ENCODE measurements at regions not wholly inside any gene's neighbourhood (a gene's known extent, or its start where the extent isn't known, plus 50 kb on each side); places are given as distances from the start of the nearest gene placed in this dataset.

DNA sequence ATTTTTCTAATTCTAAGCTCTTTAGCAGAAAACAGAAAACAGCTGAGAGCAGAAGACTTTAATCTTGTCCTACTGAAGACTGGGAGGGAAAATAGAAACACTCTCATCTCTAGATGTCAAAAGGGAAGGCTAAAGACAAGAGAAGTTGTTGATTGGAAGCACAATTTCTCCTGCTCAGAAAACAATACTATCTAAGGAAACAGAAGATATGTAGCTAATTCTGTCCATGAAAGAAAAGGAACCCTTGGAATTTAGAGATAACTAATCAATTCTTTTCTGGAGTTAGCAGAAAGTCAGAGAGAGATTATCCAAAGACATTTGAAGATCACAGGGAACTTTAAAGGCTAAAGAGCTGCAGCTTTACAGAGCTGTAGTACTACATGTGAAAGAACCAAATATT is 126.2 kb downstream of the HSD17B3 start:
- H3K27ac ChIP-seq (ENCODE audit: low read depth, low read length): no peak overlapping the region
- no peaks in the 10 kb centered on the region for H3K23me2 ChIP-seq (ENCODE audit: low read depth, low read length)
- POLR2A ChIA-PET (ENCODE audit: partially characterized antibody): no interaction called here
- TF ChIP-seq BRCA1 (IDR thresholded peaks at IDR 0.05; ENCODE audit: low read depth, low read length) (no peak), SIN3A (conservative IDR thresholded peaks at IDR 0.05 in 1 of 2, IDR thresholded peaks at IDR 0.05 in 1 of 2; ENCODE audit: low read depth in 1 of 2, low read length in 2 of 2) (no peak), SIX5 (IDR thresholded peaks at IDR 0.05; ENCODE audit: low read depth, low read length) (no peak), MAFK (IDR thresholded peaks at IDR 0.05; ENCODE audit: low read depth, low read length) (no peak), ZNF274 (IDR thresholded peaks at IDR 0.05; ENCODE audit: borderline replicate concordance, extremely low read depth, low read length) (no peak), NRF1 (IDR thresholded peaks at IDR 0.05; ENCODE audit: low read depth, low read length) (no peak), KDM1A (IDR thresholded peaks at IDR 0.05; ENCODE audit: borderline replicate concordance, low read length) (no peak), BCL11A (IDR thresholded peaks at IDR 0.05; ENCODE audit: low read depth in 2 of 2, low read length in 2 of 2) (no peak), CREB1 (IDR thresholded peaks at IDR 0.05) (no peak), CBX8 (IDR thresholded peaks at IDR 0.05; ENCODE audit: borderline replicate concordance, low read depth, low read length) (no peak), CHD1 (IDR thresholded peaks at IDR 0.05; ENCODE audit: low read depth, low read length) (no peak)
- TF ChIP-seq, protein P1, sequence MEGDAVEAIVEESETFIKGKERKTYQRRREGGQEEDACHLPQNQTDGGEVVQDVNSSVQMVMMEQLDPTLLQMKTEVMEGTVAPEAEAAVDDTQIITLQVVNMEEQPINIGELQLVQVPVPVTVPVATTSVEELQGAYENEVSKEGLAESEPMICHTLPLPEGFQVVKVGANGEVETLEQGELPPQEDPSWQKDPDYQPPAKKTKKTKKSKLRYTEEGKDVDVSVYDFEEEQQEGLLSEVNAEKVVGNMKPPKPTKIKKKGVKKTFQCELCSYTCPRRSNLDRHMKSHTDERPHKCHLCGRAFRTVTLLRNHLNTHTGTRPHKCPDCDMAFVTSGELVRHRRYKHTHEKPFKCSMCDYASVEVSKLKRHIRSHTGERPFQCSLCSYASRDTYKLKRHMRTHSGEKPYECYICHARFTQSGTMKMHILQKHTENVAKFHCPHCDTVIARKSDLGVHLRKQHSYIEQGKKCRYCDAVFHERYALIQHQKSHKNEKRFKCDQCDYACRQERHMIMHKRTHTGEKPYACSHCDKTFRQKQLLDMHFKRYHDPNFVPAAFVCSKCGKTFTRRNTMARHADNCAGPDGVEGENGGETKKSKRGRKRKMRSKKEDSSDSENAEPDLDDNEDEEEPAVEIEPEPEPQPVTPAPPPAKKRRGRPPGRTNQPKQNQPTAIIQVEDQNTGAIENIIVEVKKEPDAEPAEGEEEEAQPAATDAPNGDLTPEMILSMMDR (IDR thresholded peaks at IDR 0.05; ENCODE audit: control extremely low read depth in 1 of 3, insufficient read depth in 1 of 3, low read depth in 1 of 3, low read length in 3 of 3): no peak
- no peak overlapping the region for H4K5ac ChIP-seq (ENCODE audit: insufficient read length, low read depth, low read length)
- CTCF ChIA-PET (ENCODE audit: partially characterized antibody): interaction anchor here (0.5 to 1.7 kb wide), 7 partner anchors 9 to 57 kb away, joined by 3 to 6 read pairs (median 3); no protein-coding TSS in a partner anchor
- no peaks in the 10 kb centered on the region; a peak in 2 of 7 replicates for H3K27me3 ChIP-seq (replicated peaks in 1 of 4; ENCODE audit: control insufficient read depth in 3 of 4, extremely low read depth in 1 of 4, insufficient read depth in 3 of 4, low read length in 3 of 4)
- no peak overlapping the region for H2BK5ac ChIP-seq (ENCODE audit: low read depth, low read length)
- no peaks in the 10 kb centered on the region for H3K4me1 ChIP-seq (replicated peaks in 1 of 4; ENCODE audit: control insufficient read depth in 3 of 4, insufficient read depth in 4 of 4, low read length in 3 of 4)
- H4K91ac ChIP-seq (replicated peaks; ENCODE audit: insufficient read length, low read length): no peak overlapping the region
- H2AK5ac ChIP-seq (ENCODE audit: low read depth, low read length): no peak overlapping the region
- no peak overlapping the region for H3K4me2 ChIP-seq (ENCODE audit: insufficient read depth in 1 of 2, low read depth in 2 of 2, low read length in 2 of 2)
- H2BK120ac ChIP-seq (replicated peaks; ENCODE audit: low read depth, low read length): no peak overlapping the region
- no peaks in the 10 kb centered on the region for H3K79me2 ChIP-seq (ENCODE audit: control insufficient read depth in 1 of 2, insufficient read depth in 2 of 2, low read length in 2 of 2)
- H3K9me3 ChIP-seq (ENCODE audit: insufficient read depth in 2 of 2, low read depth in 1 of 2, low read length in 1 of 2): no peaks in the 10 kb centered on the region
- no peak overlapping the region for H2BK15ac ChIP-seq (ENCODE audit: low read length)
- no peak overlapping the region for H3K4ac ChIP-seq (replicated peaks; ENCODE audit: insufficient read length, low read depth, low read length)
- no peak for DNase-seq (ENCODE audit: low read depth in 1 of 2, low spot score in 2 of 2)
- FAIRE-seq: no peak
- no peak overlapping the region for H4K8ac ChIP-seq (ENCODE audit: extremely low read depth, insufficient read depth, low read length)
- H2BK20ac ChIP-seq (ENCODE audit: low read length): no peak overlapping the region
- H3K56ac ChIP-seq (replicated peaks; ENCODE audit: insufficient read length, low read depth, low read length): no peak overlapping the region
- H3K23ac ChIP-seq (ENCODE audit: insufficient read length): no peak overlapping the region
- no peak overlapping the region for H3K9ac ChIP-seq (replicated peaks in 1 of 4; ENCODE audit: extremely low read depth in 1 of 4, low read depth in 3 of 4, low read length in 3 of 4)
- no peaks in the 10 kb centered on the region for H3K36me3 ChIP-seq (ENCODE audit: control insufficient read depth in 2 of 4, insufficient read depth in 4 of 4, low read length in 3 of 4)
- no peaks in the 10 kb centered on the region for H3K79me1 ChIP-seq (ENCODE audit: low read depth, low read length)
- H2BK12ac ChIP-seq (ENCODE audit: low read depth, low read length): no peak overlapping the region
- no peak overlapping the region for H2AFZ ChIP-seq (ENCODE audit: low read length)
- H4K20me1 ChIP-seq (replicated peaks in 1 of 2; ENCODE audit: control insufficient read depth in 1 of 2, insufficient read depth in 2 of 2, low read length in 2 of 2): no peaks in the 10 kb centered on the region
- H3K14ac ChIP-seq (ENCODE audit: insufficient read length): no peak overlapping the region
- H3K18ac ChIP-seq (ENCODE audit: extremely low read depth, low read length): no peak overlapping the region
- no peak overlapping the region for H3K4me3 ChIP-seq (ENCODE audit: extremely low read depth in 1 of 4, insufficient read depth in 2 of 4, low read depth in 3 of 4, low read length in 4 of 4)
